K562 (cell line): ENCODE measurements at regions not wholly inside any gene's neighbourhood (a gene's known extent, or its start where the extent isn't known, plus 50 kb on each side); places are given as distances from the start of the nearest gene placed in this dataset.

ENCODE experiments used
- ATAC-seq: fragments of 200-7000 bp; cut with Tn5 transposase; 3 replicates; pipeline ENCODE4 v1.9.1; 2020; ENCODE audit warnings: moderate library complexity
- BruUV-seq: library from RNA; stranded (reverse); fragments of 400-500 nt; replicated peaks from 2 replicates; lab custom pipeline; 2021; lab: Mats Ljungman, UMichigan
- CTCF ChIA-PET: fragments of 300-600 bp; formaldehyde crosslinking; extraction: SDS; loops from one replicate; lab custom pipeline; 2021; ENCODE audit warnings: low intra/inter-chr PET ratio; lab: Yijun Ruan, JAX
- POLR2A ChIA-PET: fragments of 300-600, 350-650 bp; sonication (Branson Sonifier 250); formaldehyde crosslinking; extraction: SDS; loops from one replicate; lab custom pipeline; 2021; ENCODE audit warnings: antibody characterized with exemption, inconsistent platforms; lab: Yijun Ruan, JAX
- DNase-seq, 4 experiments: peaks; one replicate each; pipeline versions ENCODE4 v3.0.0 to v3.0.0-alpha.2; 2011 to 2018; ENCODE audit warnings: low spot score in 3 of 4, mixed read lengths in 3 of 4; ENCODE audit errors: extremely low read depth in 1 of 4
- FAIRE-seq: peaks from 2 replicates; lab custom pipeline; 2011; peaks lifted over from hg19 to GRCh38; lab: Jason Lieb, UNC
- H2AFZ ChIP-seq: 2 replicates; pipeline ENCODE4 v1.6.0; 2011; ENCODE audit warnings: low read depth, low read length, control low read depth, inconsistent platforms
- H3K27ac ChIP-seq: fragments of 200-600 bp; 3 replicates; pipeline ENCODE4 v1.8.0; 2011; ENCODE audit warnings: low read depth, mild to moderate bottlenecking, control low read depth, inconsistent platforms, low read length, moderate library complexity, mixed read lengths; ENCODE audit errors: extremely low read depth
- H3K27me3 ChIP-seq, 2 experiments: fragments of 300-600 bp in 1 of 2; 2 replicates in 1 of 2; 3 replicates in 1 of 2; pipeline versions ENCODE4 v1.6.0 to v1.8.0; 2011; ENCODE audit warnings: inconsistent platforms in 2 of 2, low read length in 2 of 2, mild to moderate bottlenecking in 1 of 2, mixed read lengths in 1 of 2, moderate library complexity in 1 of 2; ENCODE audit not compliant: control insufficient read depth in 2 of 2, insufficient read depth in 2 of 2
- H3K36me3 ChIP-seq: fragments of 300-600 bp; 3 replicates; pipeline ENCODE4 v1.8.0; 2011; ENCODE audit warnings: mild to moderate bottlenecking, low read length, inconsistent platforms; ENCODE audit not compliant: control insufficient read depth, insufficient read depth
- H3K4me1 ChIP-seq, 2 experiments: fragments of 200-600 bp in 1 of 2; replicated peaks in 1 of 2; 2 replicates in 1 of 2; 3 replicates in 1 of 2; pipeline versions ENCODE4 v1.5.1 to v1.8.0; 2011; ENCODE audit warnings: inconsistent platforms in 2 of 2, low read length in 2 of 2, mild to moderate bottlenecking in 1 of 2, mixed read lengths in 1 of 2, moderate library complexity in 1 of 2; ENCODE audit not compliant: control insufficient read depth in 2 of 2, insufficient read depth in 2 of 2
- H3K4me2 ChIP-seq: 2 replicates; pipeline ENCODE4 v1.6.1; 2011; ENCODE audit warnings: low read length, control low read depth, inconsistent platforms, mixed read lengths; ENCODE audit not compliant: insufficient read depth
- H3K4me3 ChIP-seq: fragments of 200-600 bp; sonication (generic), shearing (Covaris generic); 2 replicates; pipeline ENCODE4 v1.5.1; 2016; ENCODE audit warnings: control low read depth, inconsistent platforms
- H3K79me2 ChIP-seq: fragments of 200-600 bp; 3 replicates; pipeline ENCODE4 v1.8.0; 2011; ENCODE audit warnings: low read length, inconsistent platforms; ENCODE audit not compliant: control insufficient read depth, insufficient read depth
- H3K9ac ChIP-seq, 2 experiments: 2 replicates each; pipeline versions ENCODE4 v1.6.0 to v1.6.1; 2011; ENCODE audit warnings: low read depth in 2 of 2, low read length in 2 of 2, control low read depth in 1 of 2, inconsistent platforms in 1 of 2, mild to moderate bottlenecking in 1 of 2, mixed read lengths in 1 of 2; ENCODE audit not compliant: insufficient read depth in 1 of 2
- H3K9me1 ChIP-seq: one replicate; pipeline ENCODE4 v1.6.0; 2011; ENCODE audit warnings: inconsistent platforms, mild to moderate bottlenecking, low read length, moderate library complexity; ENCODE audit not compliant: control insufficient read depth, insufficient read depth
- H3K9me3 ChIP-seq: replicated peaks from 2 replicates; pipeline ENCODE4 v1.5.1; 2011; ENCODE audit warnings: low read depth, low read length, inconsistent platforms; ENCODE audit not compliant: control insufficient read depth, insufficient read depth
- H4K20me1 ChIP-seq: replicated peaks from 2 replicates; pipeline ENCODE4 v1.6.1; 2011; ENCODE audit warnings: low read length, inconsistent platforms, mixed read lengths; ENCODE audit not compliant: control insufficient read depth, insufficient read depth
- ELK1 ChIP-seq: sonication (generic); formaldehyde crosslinking; IDR thresholded peaks from 2 replicates; pipeline ENCODE4 v1.8.1; 2022; ENCODE audit warnings: missing genetic modification reagents
- ILK ChIP-seq: fragments of 450-650 bp; IDR thresholded peaks from 2 replicates; pipeline ENCODE4 v1.6.1; 2016; ENCODE audit warnings: missing genetic modification characterization, low read depth, mild to moderate bottlenecking, missing compliant biosample characterization, moderate library complexity, borderline replicate concordance
- RBM39 ChIP-seq: fragments of 200-400 bp; formaldehyde crosslinking; optimal IDR thresholded peaks from 2 replicates; pipeline ENCODE3; 2018; ENCODE audit warnings: low read depth, low read length
- RHOXF2B ChIP-seq: fragments of 250-450 bp; sonication (Bioruptor Pico); conservative IDR thresholded peaks from 2 replicates; pipeline ENCODE4 v1.5.1; 2021
- RNF2 ChIP-seq: sonication (generic); IDR thresholded peaks from 2 replicates; pipeline ENCODE4 v1.6.1; 2016
- ZNF24 ChIP-seq: fragments of 450-650 bp; IDR thresholded peaks from 2 replicates; pipeline ENCODE4 v1.6.1; 2016
- WGBS: fragments of 100-300 bp; shearing (Covaris generic); methylation state at CpG from one replicate; pipeline ENCODE4 v1.1.6; 2016; ENCODE audit warnings: low coverage, mixed read lengths; ENCODE audit not compliant: insufficient coverage; ENCODE audit errors: missing lambda C conversion rate; 5-methylcytosine and 5-hydroxymethylcytosine counted together
- in situ Hi-C: fragments of 300-500 bp; cut with MboI; formaldehyde crosslinking; loops from 4 replicates; pipeline ENCODE4 v1.15.0; 2018; ENCODE audit warnings: inconsistent platforms, mixed read lengths
- intact Hi-C: fragments of 100-400 bp; cut with micrococcal nuclease; formaldehyde crosslinking; loops from 2 replicates; pipeline ENCODE4 v1.14.2; 2022
- TF ChIP-seq, protein P1 (sequence below), 2 experiments: fragments of 450-650 bp in 1 of 2; sonication (generic) in 1 of 2; formaldehyde crosslinking in 1 of 2; IDR thresholded peaks; 2 replicates each; pipeline versions ENCODE4 v1.7.1 to v1.9.0; 2016 to 2022; ENCODE audit warnings: inconsistent platforms in 1 of 2, mild to moderate bottlenecking in 1 of 2, missing genetic modification reagents in 1 of 2

DNA sequence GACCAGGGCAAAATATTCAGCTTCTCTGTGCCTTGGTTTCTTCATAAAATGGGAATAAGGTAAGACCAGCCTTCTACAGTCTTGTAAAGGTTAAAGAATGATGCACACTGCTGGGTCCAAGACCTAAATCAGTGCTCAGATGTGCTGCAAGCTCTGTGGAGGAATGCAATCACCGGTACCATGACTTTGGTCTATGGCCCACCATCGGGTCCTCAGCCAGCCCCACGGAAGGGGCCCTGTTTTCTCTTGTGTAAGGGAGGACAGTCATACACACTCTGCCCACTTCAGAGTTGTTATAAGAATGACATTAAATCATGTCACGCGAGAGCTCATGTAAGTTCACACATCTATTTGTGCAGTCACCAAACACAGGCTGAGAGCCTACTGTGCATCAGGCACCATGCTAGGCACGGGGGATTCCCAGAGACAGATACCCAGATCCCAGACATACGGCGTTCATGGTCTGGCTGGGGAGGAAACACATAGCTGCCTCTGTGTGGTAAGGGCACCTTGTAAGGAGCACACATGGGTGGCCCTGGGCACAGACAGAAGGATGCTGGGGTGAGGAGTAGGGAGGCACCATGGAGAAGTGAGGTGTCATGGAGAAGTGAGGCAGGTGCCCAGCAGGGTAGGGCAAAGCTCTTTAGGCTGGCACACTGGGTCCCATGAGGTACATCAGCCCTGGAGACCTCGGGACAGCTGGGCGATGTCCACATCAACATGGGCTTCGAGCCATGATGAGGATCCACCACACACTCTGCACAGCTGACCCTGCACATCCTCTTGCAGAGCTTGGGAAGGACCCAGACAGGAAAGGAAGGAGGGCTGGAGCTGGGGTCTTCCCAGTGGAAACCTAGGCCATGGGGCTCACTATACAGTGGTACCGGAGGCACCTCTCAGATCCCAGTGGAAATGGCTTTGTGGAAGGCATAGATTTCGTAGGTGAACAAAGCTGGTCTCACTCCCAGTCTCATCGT lies 190.4 kb upstream of the DIO3 start (continued):
- TF ChIP-seq RHOXF2B (CRISPR knock-in tag) (no peak), ZNF24 (no peak), ILK (no peak), RBM39 (no peak), ELK1 (CRISPR knock-in tag) (no peak), RNF2 (no peak)

- no peaks in the 10 kb centered on the region for H3K79me2 ChIP-seq
- DNase-seq (no peak), ATAC-seq (no peak), FAIRE-seq (no peak)
- H3K9me3 ChIP-seq = no peaks in the 10 kb centered on the region
- H3K27me3 ChIP-seq = peaks cover 14 to 76% of the 10 kb centered on the region in 2 experiments
- ChIA-PET POLR2A (interaction anchor here (0.7 kb wide), 1 partner anchor 10 kb away, joined by 3 read pairs; no protein-coding TSS in a partner anchor), CTCF (no interaction called here)
- H3K9ac ChIP-seq = no peak overlapping the region
- no peaks in the 10 kb centered on the region for H3K4me1 ChIP-seq
- BruUV-seq = no TSS peak
- no peak overlapping the region for H3K27ac ChIP-seq
- WGBS = 0% methylated on average over 17 of the region's 18 CpGs
- H3K36me3 ChIP-seq = no peaks in the 10 kb centered on the region
- in situ Hi-C loops (no loop called here), intact Hi-C loops (no loop called here)
- H3K4me3 ChIP-seq = no peak overlapping the region
- H2AFZ ChIP-seq = no peak overlapping the region
- H3K4me2 ChIP-seq = no peak overlapping the region
- no peaks in the 10 kb centered on the region for H3K9me1 ChIP-seq
- H4K20me1 ChIP-seq = no peaks in the 10 kb centered on the region
- TF ChIP-seq, protein P1, sequence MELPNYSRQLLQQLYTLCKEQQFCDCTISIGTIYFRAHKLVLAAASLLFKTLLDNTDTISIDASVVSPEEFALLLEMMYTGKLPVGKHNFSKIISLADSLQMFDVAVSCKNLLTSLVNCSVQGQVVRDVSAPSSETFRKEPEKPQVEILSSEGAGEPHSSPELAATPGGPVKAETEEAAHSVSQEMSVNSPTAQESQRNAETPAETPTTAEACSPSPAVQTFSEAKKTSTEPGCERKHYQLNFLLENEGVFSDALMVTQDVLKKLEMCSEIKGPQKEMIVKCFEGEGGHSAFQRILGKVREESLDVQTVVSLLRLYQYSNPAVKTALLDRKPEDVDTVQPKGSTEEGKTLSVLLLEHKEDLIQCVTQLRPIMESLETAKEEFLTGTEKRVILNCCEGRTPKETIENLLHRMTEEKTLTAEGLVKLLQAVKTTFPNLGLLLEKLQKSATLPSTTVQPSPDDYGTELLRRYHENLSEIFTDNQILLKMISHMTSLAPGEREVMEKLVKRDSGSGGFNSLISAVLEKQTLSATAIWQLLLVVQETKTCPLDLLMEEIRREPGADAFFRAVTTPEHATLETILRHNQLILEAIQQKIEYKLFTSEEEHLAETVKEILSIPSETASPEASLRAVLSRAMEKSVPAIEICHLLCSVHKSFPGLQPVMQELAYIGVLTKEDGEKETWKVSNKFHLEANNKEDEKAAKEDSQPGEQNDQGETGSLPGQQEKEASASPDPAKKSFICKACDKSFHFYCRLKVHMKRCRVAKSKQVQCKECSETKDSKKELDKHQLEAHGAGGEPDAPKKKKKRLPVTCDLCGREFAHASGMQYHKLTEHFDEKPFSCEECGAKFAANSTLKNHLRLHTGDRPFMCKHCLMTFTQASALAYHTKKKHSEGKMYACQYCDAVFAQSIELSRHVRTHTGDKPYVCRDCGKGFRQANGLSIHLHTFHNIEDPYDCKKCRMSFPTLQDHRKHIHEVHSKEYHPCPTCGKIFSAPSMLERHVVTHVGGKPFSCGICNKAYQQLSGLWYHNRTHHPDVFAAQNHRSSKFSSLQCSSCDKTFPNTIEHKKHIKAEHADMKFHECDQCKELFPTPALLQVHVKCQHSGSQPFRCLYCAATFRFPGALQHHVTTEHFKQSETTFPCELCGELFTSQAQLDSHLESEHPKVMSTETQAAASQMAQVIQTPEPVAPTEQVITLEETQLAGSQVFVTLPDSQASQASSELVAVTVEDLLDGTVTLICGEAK (IDR thresholded peaks at IDR 0.05) = peak; percentile 70
- TF ChIP-seq, protein P1 (CRISPR knock-in tag; IDR thresholded peaks at IDR 0.05) = no peak
Measured at GRCh38 chr14:101371799-101372793, 189.2 kb upstream of the DIO3 start.
